ENCODE measurements at regions not wholly inside any gene's neighbourhood (a gene's known extent, or its start where the extent isn't known, plus 50 kb on each side); places are given as distances from the start of the nearest gene placed in this dataset.

- H3K9me3 ChIP-seq (ENCODE audit: control insufficient read depth in 2 of 3, insufficient read depth in 1 of 3, low read length in 3 of 3) = peaks cover 0 to 5% (median 0%) of the 10 kb centered on the region in 3 donors
- DNase-seq = peak in 3 of 5 donors; percentile 48 to 82 (median 80)
- intact Hi-C loops (cut with DNase I) = no loop called here
- no peaks in the 10 kb centered on the region for H3K27me3 ChIP-seq (ENCODE audit: control insufficient read depth, insufficient read depth, low read length)
- H3K4me3 ChIP-seq (ENCODE audit: low read length in 3 of 3) = no peak overlapping the region
- FAIRE-seq = no peak
- no peak for TF ChIP-seq CTCF (IDR thresholded peaks at IDR 0.05; ENCODE audit: borderline replicate concordance, extremely low read depth, insufficient read depth)
- no peaks in the 10 kb centered on the region for H3K4me1 ChIP-seq (ENCODE audit: control insufficient read depth in 2 of 3, insufficient read depth in 2 of 3, low read depth in 1 of 3, low read length in 3 of 3)
- H3K27ac ChIP-seq (ENCODE audit: low read depth in 2 of 2, low read length in 2 of 2) = no peak overlapping the region
- H3K9ac ChIP-seq (ENCODE audit: low read length in 3 of 3) = no peak overlapping the region
- H3K36me3 ChIP-seq (ENCODE audit: control insufficient read depth in 2 of 3, insufficient read depth in 3 of 3, low read length in 3 of 3) = no peaks in the 10 kb centered on the region
Measured at GRCh38 chr2:226643946-226644282, 155.7 kb downstream of the IRS1 start.

- DNase-seq (no peak), FAIRE-seq (no peak)
- Histone ChIP-seq H3K27ac (ENCODE audit: low read depth in 2 of 2, low read length in 2 of 2) (no peak overlapping the region), H3K4me3 (ENCODE audit: low read length in 3 of 3) (no peak overlapping the region), H3K9me3 (ENCODE audit: control insufficient read depth in 2 of 3, insufficient read depth in 1 of 3, low read length in 3 of 3) (peaks cover 0 to 5% (median 0%) of the 10 kb centered on the region in 3 donors), H3K4me1 (ENCODE audit: control insufficient read depth in 2 of 3, insufficient read depth in 2 of 3, low read depth in 1 of 3, low read length in 3 of 3) (no peaks in the 10 kb centered on the region), H3K27me3 (ENCODE audit: control insufficient read depth, insufficient read depth, low read length) (no peaks in the 10 kb centered on the region), H3K9ac (ENCODE audit: low read length in 3 of 3) (no peak overlapping the region), H3K36me3 (ENCODE audit: control insufficient read depth in 2 of 3, insufficient read depth in 3 of 3, low read length in 3 of 3) (no peaks in the 10 kb centered on the region)
- TF ChIP-seq CTCF (IDR thresholded peaks at IDR 0.05; ENCODE audit: borderline replicate concordance, extremely low read depth, insufficient read depth) = no peak
- intact Hi-C loops (cut with DNase I) = no loop called here
Measured at GRCh38 chr2:226643030-226643945, 156.3 kb downstream of the IRS1 start.

DNA sequence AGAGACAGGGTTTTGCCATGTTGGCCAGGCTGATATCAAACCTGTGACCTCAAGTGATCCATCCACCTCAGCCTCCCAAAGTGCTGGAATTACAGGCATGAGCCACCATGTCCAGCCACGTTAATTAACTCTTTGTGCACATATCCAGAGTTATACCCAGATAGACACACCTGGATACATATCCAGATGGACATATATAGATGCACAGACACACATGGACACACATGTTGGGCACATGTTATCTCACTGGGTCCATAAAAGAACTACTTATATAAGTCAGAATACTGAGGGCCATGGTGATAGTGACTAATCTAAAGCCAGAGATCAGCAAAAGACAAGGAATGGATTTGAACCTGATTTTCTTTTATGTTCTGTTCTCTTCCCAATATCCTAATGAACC lies 158.6 kb downstream of the IRS1 start:
- intact Hi-C loops (cut with DNase I) = no loop called here
- no peak for TF ChIP-seq CTCF (IDR thresholded peaks at IDR 0.05; ENCODE audit: borderline replicate concordance, extremely low read depth, insufficient read depth)
- no peak for DNase-seq
- Histone ChIP-seq H3K4me3 (ENCODE audit: low read length in 3 of 3) (no peak overlapping the region), H3K9me3 (ENCODE audit: control insufficient read depth in 2 of 3, insufficient read depth in 1 of 3, low read length in 3 of 3) (peaks cover 0 to 5% (median 0%) of the 10 kb centered on the region in 3 donors), H3K27me3 (ENCODE audit: control insufficient read depth, insufficient read depth, low read length) (no peaks in the 10 kb centered on the region), H3K36me3 (ENCODE audit: control insufficient read depth in 2 of 3, insufficient read depth in 3 of 3, low read length in 3 of 3) (no peaks in the 10 kb centered on the region), H3K4me1 (ENCODE audit: control insufficient read depth in 2 of 3, insufficient read depth in 2 of 3, low read depth in 1 of 3, low read length in 3 of 3) (no peaks in the 10 kb centered on the region), H3K27ac (ENCODE audit: low read depth in 2 of 2, low read length in 2 of 2) (no peak overlapping the region), H3K9ac (ENCODE audit: low read length in 3 of 3) (no peak overlapping the region)
- FAIRE-seq = no peak
